Ascending aorta (tissue), 2 donors: ENCODE measurements at regions not wholly inside any gene's neighbourhood (a gene's known extent, or its start where the extent isn't known, plus 50 kb on each side); places are given as distances from the start of the nearest gene placed in this dataset.

Experiments used
- DNase-seq, 2 donors: peaks; one replicate each; pipeline ENCODE4 v3.0.0-alpha.2; 2019; ENCODE audit warnings: low spot score in 2 of 2
- H3K27ac ChIP-seq, 2 donors: fragments of 200-600 bp; sonication (generic); one replicate each; pipeline ENCODE4 v1.5.1; 2016 to 2017; ENCODE audit warnings: mild to moderate bottlenecking in 1 of 2
- H3K27me3 ChIP-seq: fragments of 200-600 bp; sonication (generic); one replicate; pipeline ENCODE4 v1.5.1; 2017
- H3K36me3 ChIP-seq, 2 donors: fragments of 200-600 bp; sonication (generic); one replicate each; pipeline ENCODE4 v1.5.1; 2016
- H3K4me1 ChIP-seq, 2 donors: fragments of 200-600 bp; sonication (generic); one replicate each; pipeline ENCODE4 v1.5.1; 2016 to 2017; ENCODE audit warnings: mild to moderate bottlenecking in 1 of 2
- H3K4me3 ChIP-seq, 2 donors: fragments of 200-600 bp; sonication (generic); one replicate each; pipeline ENCODE4 v1.5.1; 2016 to 2017; ENCODE audit warnings: mild to moderate bottlenecking in 1 of 2
- H3K9me3 ChIP-seq, 2 donors: fragments of 200-600 bp; sonication (generic); one replicate each; pipeline ENCODE4 v1.5.1; 2016
- intact Hi-C: fragments of 100-400 bp; cut with DNase I; formaldehyde crosslinking; loops from one replicate; pipeline ENCODE4 v1.15.1; 2023
- TF ChIP-seq, protein P1 (sequence below), 3 experiments: fragments of 200-600 bp in 2 of 3; fragments of 450-650 bp in 1 of 3; sonication (generic) in 2 of 3; IDR thresholded peaks; one replicate each; pipeline ENCODE4 v1.5.1; 2016 to 2019; ENCODE audit warnings: antibody characterized with exemption in 3 of 3, mild to moderate bottlenecking in 1 of 3, moderate library complexity in 1 of 3

DNA sequence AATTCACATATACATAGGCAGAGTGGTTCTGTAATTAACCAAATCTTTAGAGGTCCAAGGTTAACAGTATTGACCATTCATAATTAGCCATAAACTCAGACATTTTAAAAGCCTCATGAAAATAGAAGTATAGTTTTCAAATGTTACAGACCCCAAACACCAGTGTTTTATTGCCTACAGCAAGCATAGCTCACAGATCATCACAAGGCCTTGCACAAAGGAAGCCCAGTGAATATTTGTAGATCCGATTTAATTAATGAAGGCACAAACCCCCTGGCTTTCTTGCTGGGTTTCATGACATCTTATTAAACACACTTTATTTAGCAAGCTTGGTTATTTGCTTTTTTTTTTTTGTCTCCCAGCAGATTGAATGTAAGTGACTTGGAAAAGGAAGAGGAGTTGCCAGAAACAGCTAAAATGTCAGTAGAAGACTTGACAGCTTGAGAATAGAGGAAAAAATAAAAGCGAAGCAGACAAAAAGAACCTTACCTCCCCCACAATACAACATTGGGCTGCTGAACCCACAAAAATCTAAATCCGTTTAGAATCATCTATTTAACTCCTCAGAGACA, 283.9 kb upstream of the TNC start:
- Histone ChIP-seq H3K27me3 (no peaks in the 10 kb centered on the region), H3K27ac (no peak overlapping the region), H3K4me3 (no peak overlapping the region), H3K4me1 (no peaks in the 10 kb centered on the region), H3K36me3 (no peaks in the 10 kb centered on the region), H3K9me3 (no peaks in the 10 kb centered on the region)
- DNase-seq, result no peak
- intact Hi-C loops, result no loop called here
- TF ChIP-seq, protein P1, sequence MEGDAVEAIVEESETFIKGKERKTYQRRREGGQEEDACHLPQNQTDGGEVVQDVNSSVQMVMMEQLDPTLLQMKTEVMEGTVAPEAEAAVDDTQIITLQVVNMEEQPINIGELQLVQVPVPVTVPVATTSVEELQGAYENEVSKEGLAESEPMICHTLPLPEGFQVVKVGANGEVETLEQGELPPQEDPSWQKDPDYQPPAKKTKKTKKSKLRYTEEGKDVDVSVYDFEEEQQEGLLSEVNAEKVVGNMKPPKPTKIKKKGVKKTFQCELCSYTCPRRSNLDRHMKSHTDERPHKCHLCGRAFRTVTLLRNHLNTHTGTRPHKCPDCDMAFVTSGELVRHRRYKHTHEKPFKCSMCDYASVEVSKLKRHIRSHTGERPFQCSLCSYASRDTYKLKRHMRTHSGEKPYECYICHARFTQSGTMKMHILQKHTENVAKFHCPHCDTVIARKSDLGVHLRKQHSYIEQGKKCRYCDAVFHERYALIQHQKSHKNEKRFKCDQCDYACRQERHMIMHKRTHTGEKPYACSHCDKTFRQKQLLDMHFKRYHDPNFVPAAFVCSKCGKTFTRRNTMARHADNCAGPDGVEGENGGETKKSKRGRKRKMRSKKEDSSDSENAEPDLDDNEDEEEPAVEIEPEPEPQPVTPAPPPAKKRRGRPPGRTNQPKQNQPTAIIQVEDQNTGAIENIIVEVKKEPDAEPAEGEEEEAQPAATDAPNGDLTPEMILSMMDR (IDR thresholded peaks at IDR 0.05), result no peak

DNA sequence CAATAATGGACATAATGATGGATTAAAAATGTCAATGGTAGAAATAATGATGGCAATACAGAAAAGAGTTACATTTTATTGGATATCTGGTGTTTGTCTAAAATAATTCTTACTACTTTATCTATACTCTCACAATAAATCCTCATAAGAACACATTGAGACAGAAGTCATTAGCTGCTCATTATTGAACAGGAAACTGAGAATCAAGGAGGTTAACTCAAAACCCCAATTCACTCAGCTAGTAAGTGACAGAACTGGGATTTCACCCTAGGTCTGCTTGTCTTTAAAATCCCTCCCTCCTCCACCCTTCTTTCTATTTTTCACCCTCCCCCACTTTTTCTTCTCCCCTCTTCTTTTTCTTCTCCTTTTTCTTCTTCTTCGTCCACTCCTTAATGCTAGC, 285.8 kb upstream of the TNC start:
- H3K27me3 ChIP-seq, result no peaks in the 10 kb centered on the region
- intact Hi-C loops, result no loop called here
- no peak overlapping the region for H3K4me3 ChIP-seq
- H3K4me1 ChIP-seq, result no peaks in the 10 kb centered on the region
- DNase-seq, result no peak
- H3K9me3 ChIP-seq, result no peaks in the 10 kb centered on the region
- TF ChIP-seq, protein P1 (IDR thresholded peaks at IDR 0.05), result no peak
- no peaks in the 10 kb centered on the region for H3K36me3 ChIP-seq
- H3K27ac ChIP-seq, result no peak overlapping the region

DNA sequence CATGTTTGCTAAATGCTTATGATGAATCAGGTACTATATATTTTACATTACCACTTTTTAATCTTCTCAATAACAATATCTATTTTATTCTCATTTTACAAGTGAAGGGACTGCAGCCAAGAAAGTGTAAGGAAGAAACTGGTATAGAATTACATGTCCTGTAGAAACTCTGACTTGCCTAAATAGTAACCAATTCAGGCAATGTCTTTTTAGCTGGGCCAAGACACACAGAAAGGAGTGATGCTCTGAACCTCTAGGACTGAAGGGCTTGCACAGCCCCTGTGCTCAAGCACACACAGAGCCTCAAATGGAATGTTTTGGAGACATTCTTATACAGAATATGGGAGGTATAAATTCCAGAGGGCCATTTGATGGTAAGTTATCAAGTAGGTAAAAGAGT, 286.4 kb upstream of the TNC start:
- intact Hi-C loops, result no loop called here
- Histone ChIP-seq H3K4me3 (no peak overlapping the region), H3K27ac (no peak overlapping the region), H3K9me3 (no peaks in the 10 kb centered on the region), H3K27me3 (no peaks in the 10 kb centered on the region), H3K36me3 (no peaks in the 10 kb centered on the region), H3K4me1 (no peaks in the 10 kb centered on the region)
- no peak for DNase-seq
- TF ChIP-seq, protein P1 (IDR thresholded peaks at IDR 0.05), result no peak

DNA sequence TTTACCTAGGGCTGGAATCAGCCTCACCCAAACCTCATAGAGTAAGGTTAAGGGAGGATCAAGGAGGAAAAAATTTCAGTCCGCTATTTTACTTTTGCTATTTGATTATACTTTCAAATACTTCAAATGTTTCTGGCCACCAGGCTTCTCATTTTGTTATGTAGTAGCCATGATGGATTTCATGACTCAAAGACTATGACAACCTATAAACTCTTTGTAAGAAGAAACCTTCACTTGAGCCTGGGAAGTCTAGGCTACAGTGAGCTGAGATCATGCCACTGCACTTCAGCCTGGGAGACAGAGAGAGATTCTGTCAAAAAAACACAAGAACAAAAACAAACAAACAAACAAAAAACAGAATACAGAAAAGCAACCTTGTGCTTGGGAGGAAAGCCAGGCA, 293.6 kb upstream of the TNC start:
- Histone ChIP-seq H3K4me3 (no peak overlapping the region), H3K36me3 (no peaks in the 10 kb centered on the region), H3K9me3 (no peaks in the 10 kb centered on the region), H3K27ac (no peak overlapping the region), H3K4me1 (peaks cover 0 to 3% of the 10 kb centered on the region in 2 donors), H3K27me3 (no peaks in the 10 kb centered on the region)
- DNase-seq, result no peak
- intact Hi-C loops, result no loop called here
- TF ChIP-seq, protein P1 (IDR thresholded peaks at IDR 0.05), result no peak

DNA sequence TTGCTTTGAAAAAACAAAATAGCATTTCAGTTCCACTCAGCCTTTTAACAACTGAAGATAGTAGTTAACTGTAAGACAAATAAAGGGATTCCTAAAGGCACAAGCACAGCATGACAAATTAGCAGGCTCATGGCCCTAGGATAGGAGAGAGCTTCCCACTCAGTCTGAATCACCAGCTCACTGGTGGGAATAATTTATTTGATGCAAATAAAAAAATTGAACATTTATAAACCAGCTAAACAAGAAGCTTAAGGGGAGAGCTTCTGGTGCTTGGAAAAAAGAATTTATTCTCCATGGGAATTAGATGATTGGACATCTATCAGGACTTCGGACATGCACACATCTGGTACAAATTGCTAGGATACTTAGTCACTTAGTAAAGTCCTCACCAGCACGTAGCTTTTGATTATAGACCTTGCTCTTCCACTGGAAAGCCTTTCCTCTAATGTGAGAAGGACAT, 294.1 kb upstream of the TNC start:
- TF ChIP-seq, protein P1 (IDR thresholded peaks at IDR 0.05), result no peak
- intact Hi-C loops, result no loop called here
- H3K36me3 ChIP-seq, result no peaks in the 10 kb centered on the region
- H3K4me1 ChIP-seq, result peaks cover 0 to 3% of the 10 kb centered on the region in 2 donors
- H3K27me3 ChIP-seq, result no peaks in the 10 kb centered on the region
- H3K27ac ChIP-seq, result no peak overlapping the region
- H3K9me3 ChIP-seq, result no peaks in the 10 kb centered on the region
- no peak for DNase-seq
- H3K4me3 ChIP-seq, result no peak overlapping the region

DNA sequence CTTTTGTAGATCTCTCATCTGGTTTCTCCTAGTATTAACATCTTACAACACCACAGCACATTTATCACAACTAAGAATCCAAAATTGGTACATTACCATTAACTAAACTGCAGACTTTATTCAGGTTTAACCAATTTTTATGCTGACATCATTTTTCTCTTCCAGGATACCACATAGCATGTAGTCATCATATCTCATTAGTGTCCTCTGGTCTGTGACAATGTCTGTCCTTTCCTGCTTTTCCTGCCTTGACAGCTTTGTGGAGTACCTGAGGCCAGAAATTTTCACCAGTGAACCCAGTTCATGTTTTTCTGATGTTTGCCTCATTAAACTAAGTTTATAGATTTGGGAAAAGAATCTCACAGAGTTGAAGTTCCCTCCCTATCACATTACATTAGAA, 294.7 kb upstream of the TNC start:
- Histone ChIP-seq H3K27ac (no peak overlapping the region), H3K4me1 (peaks cover 0 to 3% of the 10 kb centered on the region in 2 donors), H3K9me3 (no peaks in the 10 kb centered on the region), H3K36me3 (no peaks in the 10 kb centered on the region), H3K27me3 (no peaks in the 10 kb centered on the region), H3K4me3 (no peak overlapping the region)
- TF ChIP-seq, protein P1 (IDR thresholded peaks at IDR 0.05), result no peak
- intact Hi-C loops, result no loop called here
- no peak for DNase-seq
